ENCODE measurements at regions not wholly inside any gene's neighbourhood (a gene's known extent, or its start where the extent isn't known, plus 50 kb on each side); places are given as distances from the start of the nearest gene placed in this dataset.
"Not testable (repeated sequence)": the region's sequence is repeated elsewhere in the genome, so short reads cannot be mapped to it uniquely, and the experiment has no call there.

DNA sequence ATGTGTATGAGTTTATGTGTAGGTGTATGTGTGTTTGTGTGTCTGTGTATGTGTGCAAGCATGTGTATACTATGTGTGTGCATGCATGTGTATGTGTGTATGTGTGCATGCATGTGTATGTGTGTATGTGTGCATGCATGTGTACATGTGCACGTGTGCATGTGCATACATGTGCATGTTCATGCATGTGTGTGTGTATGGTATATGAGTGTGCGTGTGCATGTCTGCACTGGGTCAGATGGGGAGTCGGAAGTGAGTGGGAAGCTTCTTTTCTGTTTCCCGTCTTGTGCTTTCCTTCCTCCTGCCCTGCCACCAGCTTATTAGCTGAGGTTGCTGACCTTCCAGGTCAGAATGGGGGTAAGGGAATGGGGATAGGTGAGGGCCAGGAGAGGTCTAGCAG, 174.7 kb downstream of the MAP2K4 start:
- 60 to 67% methylated on average over 4 of the region's 4 CpGs for WGBS, 2 experiments
- Histone ChIP-seq H3K27ac (ENCODE audit: insufficient read depth, low read depth, low read length, poor library complexity, severe bottlenecking) (no peak overlapping the region), H3K27me3 (ENCODE audit: control insufficient read depth, insufficient read depth, low read length, poor library complexity, severe bottlenecking) (no peaks in the 10 kb centered on the region), H3K36me3 (ENCODE audit: control insufficient read depth, insufficient read depth, low read length) (no peaks in the 10 kb centered on the region), H3K4me3 (ENCODE audit: insufficient read depth, low read depth, low read length) (no peak overlapping the region), H3K9me3 (ENCODE audit: control insufficient read depth, low read length) (no peaks in the 10 kb centered on the region), H3K4me1 (ENCODE audit: control insufficient read depth, insufficient read depth, low read length) (no peaks in the 10 kb centered on the region)

DNA sequence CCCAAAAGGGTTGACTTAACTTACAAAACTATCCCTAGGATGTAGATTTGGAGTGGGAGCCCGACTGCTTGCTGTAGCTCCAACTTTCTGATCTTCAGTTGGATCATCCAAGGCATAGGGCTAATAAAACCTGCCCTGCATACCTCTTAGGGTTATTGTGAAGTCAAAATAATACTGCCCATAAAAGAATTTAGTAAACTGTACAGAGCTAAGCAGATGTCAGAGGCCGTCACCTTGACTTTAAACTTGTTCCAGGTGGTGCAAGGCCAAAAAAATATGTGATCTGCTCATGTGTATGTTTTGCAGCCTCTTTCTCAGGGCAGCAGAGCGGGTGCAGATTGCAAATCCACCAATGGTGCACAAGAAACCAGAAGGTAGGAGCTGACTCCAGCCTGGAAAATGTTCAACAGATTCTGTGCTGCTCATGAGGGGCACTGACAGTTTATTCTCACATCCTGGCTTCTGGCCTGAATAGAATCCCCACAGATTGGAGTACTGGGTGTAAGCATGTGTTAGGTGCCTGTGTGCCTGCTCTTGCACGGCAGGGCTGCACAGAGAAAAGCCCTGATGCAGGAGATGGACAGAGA, 180.7 kb downstream of the MAP2K4 start:
- no peaks in the 10 kb centered on the region for H3K27me3 ChIP-seq (ENCODE audit: control insufficient read depth, insufficient read depth, low read length, poor library complexity, severe bottlenecking)
- no peaks in the 10 kb centered on the region for H3K9me3 ChIP-seq (ENCODE audit: control insufficient read depth, low read length)
- H3K27ac ChIP-seq (ENCODE audit: insufficient read depth, low read depth, low read length, poor library complexity, severe bottlenecking): no peak overlapping the region
- H3K36me3 ChIP-seq (ENCODE audit: control insufficient read depth, insufficient read depth, low read length): no peaks in the 10 kb centered on the region
- no peak overlapping the region for H3K4me3 ChIP-seq (ENCODE audit: insufficient read depth, low read depth, low read length)
- no peaks in the 10 kb centered on the region for H3K4me1 ChIP-seq (ENCODE audit: control insufficient read depth, insufficient read depth, low read length)
- WGBS, 2 experiments: 93 to 97% methylated on average over 4 of the region's 4 CpGs

DNA sequence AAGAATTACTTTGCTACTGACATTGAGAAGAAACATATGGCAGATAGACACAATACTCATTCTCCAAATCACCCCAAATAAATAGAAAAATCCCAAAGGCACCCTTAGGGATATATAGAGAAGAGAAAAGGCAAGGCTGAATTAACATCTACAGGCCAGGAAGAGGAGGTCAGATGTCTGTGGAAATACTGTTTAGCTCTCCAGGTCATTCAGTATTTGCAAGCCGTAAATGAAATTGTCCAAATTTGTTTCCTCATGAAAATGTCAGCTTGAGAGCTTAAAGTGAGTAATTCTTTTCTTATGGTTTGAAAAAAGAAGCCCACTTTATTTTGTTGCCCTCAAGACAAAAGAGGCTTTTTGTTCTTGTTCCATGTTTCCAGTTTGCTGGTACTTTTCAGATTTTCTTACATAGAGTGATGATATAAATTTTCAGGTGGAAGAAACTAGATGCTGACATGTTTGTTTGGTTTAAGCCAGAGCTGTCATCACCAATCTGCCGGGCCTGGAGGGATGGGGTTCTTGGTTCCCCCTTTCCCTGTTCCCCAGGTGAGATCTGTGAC, 189.0 kb downstream of the MAP2K4 start:
- Histone ChIP-seq H3K36me3 (ENCODE audit: control insufficient read depth, insufficient read depth, low read length) (no peaks in the 10 kb centered on the region), H3K27me3 (ENCODE audit: control insufficient read depth, insufficient read depth, low read length, poor library complexity, severe bottlenecking) (no peaks in the 10 kb centered on the region), H3K9me3 (ENCODE audit: control insufficient read depth, low read length) (no peaks in the 10 kb centered on the region), H3K4me3 (ENCODE audit: insufficient read depth, low read depth, low read length) (no peak overlapping the region), H3K4me1 (ENCODE audit: control insufficient read depth, insufficient read depth, low read length) (no peaks in the 10 kb centered on the region), H3K27ac (ENCODE audit: insufficient read depth, low read depth, low read length, poor library complexity, severe bottlenecking) (no peak overlapping the region)
- 91 to 95% methylated on average over 2 of the region's 2 CpGs for WGBS, 2 experiments

DNA sequence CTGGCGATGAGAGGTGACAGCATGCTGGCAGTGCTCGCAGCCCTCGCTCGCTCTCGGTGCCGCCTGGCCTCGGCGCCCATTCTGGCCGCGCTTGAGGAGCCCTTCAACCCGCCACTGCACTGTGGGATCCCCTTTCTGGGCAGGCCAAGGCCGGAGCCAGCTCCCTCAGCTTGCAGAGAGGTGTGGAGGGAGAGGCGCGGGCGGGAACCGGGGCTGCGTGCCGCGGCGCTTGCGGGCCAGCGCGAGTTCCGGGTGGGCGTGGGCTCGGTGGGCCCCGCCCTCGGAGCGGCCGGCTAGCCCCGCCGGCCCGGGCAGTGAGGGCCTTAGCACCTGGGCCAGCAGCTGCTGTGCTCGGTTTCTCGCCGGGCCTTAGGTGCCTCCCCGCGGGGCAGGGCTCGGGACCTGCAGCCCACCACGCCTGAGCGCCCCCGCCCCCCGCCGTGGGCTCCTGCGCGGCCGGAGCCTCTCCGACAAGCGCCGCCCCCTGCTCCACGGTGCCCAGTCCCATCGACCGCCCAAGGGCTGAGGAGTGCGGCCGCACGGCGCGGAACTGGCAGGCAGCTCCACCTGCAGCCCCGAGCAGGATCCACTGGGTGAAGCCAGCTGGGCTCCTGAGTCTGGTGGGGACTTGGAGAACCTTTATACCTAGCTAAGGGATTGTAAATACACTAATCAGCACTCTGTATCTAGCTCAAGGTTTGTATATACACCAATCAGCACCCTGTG, 200.2 kb downstream of the MAP2K4 start:
- not testable (repeated sequence) for H3K27me3 ChIP-seq (ENCODE audit: control insufficient read depth, insufficient read depth, low read length, poor library complexity, severe bottlenecking); H3K36me3 ChIP-seq (ENCODE audit: control insufficient read depth, insufficient read depth, low read length); H3K4me1 ChIP-seq (ENCODE audit: control insufficient read depth, insufficient read depth, low read length); H3K9me3 ChIP-seq (ENCODE audit: control insufficient read depth, low read length); H3K27ac ChIP-seq (ENCODE audit: insufficient read depth, low read depth, low read length, poor library complexity, severe bottlenecking); H3K4me3 ChIP-seq (ENCODE audit: insufficient read depth, low read depth, low read length)
- 96 to 98% methylated on average over 59 of the region's 59 CpGs for WGBS, 2 experiments

DNA sequence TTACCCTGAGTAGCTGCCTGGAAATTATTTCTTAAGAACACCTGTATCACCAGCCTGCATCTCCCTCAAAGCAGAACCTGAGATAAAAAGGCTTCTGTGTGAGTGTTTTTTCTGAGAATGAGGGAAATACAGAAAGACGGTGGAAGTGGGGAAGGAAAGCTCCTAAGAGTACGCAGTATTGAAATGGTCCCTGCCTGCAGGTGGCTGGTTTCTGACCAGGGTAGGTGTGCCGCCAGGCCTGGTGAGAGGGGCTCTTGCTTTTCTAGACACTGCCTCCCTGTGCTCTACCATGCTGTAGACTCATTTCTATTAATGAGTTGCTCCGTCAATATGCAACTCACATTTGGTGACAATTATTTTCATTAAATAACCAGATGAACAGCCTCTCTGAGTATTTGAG, 201.7 kb downstream of the MAP2K4 start:
- no peak overlapping the region for H3K27ac ChIP-seq (ENCODE audit: insufficient read depth, low read depth, low read length, poor library complexity, severe bottlenecking)
- no peaks in the 10 kb centered on the region for H3K9me3 ChIP-seq (ENCODE audit: control insufficient read depth, low read length)
- no peaks in the 10 kb centered on the region for H3K27me3 ChIP-seq (ENCODE audit: control insufficient read depth, insufficient read depth, low read length, poor library complexity, severe bottlenecking)
- 76 to 85% methylated on average over 4 of the region's 4 CpGs for WGBS, 2 experiments
- H3K36me3 ChIP-seq (ENCODE audit: control insufficient read depth, insufficient read depth, low read length): no peaks in the 10 kb centered on the region
- no peaks in the 10 kb centered on the region for H3K4me1 ChIP-seq (ENCODE audit: control insufficient read depth, insufficient read depth, low read length)
- H3K4me3 ChIP-seq (ENCODE audit: insufficient read depth, low read depth, low read length): no peak overlapping the region

DNA sequence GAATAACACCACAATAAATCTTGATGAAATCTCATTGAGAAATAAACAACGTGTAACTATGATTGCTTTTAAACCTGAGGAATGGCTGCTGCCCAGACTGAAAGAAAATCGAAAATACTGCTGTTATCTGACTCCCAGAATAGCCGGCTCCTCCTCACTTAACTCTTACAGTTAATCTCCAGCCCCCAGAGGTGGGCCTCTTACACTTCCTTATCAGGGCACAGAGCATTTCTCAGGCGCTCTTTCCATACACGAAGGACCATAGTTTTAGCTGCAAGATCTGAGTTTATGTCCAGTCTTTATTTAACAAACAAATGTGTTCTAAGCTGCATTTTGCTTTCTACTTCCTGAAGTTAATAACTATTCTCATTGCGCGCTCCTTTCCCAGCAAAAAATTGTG, 206.9 kb downstream of the MAP2K4 start:
- no peaks in the 10 kb centered on the region for H3K9me3 ChIP-seq (ENCODE audit: control insufficient read depth, low read length)
- H3K27ac ChIP-seq (ENCODE audit: insufficient read depth, low read depth, low read length, poor library complexity, severe bottlenecking): no peak overlapping the region
- WGBS, 2 experiments: 90 to 94% methylated on average over 7 of the region's 7 CpGs
- H3K27me3 ChIP-seq (ENCODE audit: control insufficient read depth, insufficient read depth, low read length, poor library complexity, severe bottlenecking): no peaks in the 10 kb centered on the region
- H3K36me3 ChIP-seq (ENCODE audit: control insufficient read depth, insufficient read depth, low read length): no peaks in the 10 kb centered on the region
- H3K4me1 ChIP-seq (ENCODE audit: control insufficient read depth, insufficient read depth, low read length): no peaks in the 10 kb centered on the region
- no peak overlapping the region for H3K4me3 ChIP-seq (ENCODE audit: insufficient read depth, low read depth, low read length)

DNA sequence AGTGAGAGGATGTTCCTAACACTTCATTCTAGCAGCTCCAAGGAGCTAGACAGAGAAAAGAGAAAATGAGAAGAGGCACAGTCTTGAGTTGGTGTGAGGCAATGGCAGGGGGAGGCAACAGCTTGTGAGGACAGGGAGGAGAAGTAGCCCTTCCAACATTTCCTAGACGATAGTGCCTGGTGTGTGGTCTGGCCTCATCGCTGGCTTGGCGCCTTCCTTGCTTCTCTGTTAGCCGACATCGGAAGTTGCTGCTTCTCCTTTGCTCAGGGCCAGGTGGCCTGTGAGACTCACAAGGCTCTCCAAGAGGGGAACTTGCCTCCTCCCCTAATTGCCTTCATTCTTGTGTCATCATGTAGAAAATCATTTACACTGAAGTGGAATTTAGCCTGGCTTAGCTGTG, 208.7 kb downstream of the MAP2K4 start:
- 93 to 97% methylated on average over 5 of the region's 5 CpGs for WGBS, 2 experiments

DNA sequence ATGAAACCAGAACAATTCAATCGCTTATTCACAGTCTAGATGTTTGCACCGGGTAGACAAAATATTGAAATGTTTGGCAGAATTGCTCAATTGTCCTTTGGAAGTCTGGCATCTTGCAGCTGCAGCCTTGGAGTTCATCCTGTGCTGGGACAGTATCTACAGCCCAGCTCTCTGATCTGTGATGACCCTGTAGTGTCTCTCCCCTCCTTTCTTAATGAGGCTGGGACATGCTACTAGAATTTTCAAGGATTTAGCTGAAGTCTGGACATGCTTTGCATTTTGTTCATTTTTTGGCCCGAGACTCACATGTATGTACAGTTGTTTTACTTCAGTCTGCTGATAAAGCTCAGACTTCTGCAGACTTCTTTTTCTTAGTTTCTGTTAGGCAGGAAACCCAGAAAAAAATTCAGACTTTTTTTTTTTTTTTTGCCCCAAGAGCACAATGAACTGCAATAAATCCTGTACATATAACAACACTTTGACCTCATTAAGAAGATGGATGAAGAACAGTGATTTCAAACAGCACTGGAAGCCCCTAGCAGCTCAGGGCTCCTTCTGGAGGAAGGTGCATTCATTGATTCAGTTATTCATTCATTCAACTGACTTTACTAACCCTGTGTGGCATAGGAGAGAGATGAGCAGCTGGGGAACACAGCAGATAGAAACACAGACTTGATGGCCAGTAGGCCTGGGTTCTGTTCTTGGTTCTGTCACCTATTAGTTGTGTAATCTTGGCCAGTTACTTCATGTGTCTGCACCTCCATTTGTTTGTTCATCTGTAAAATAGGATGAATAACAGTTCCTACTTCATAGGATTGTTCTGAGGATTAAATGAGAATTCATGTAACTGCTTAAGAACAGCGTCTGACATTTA, 210.0 kb downstream of the MAP2K4 start:
- Histone ChIP-seq H3K27ac (ENCODE audit: insufficient read depth, low read depth, low read length, poor library complexity, severe bottlenecking) (no peak overlapping the region), H3K9me3 (ENCODE audit: control insufficient read depth, low read length) (no peaks in the 10 kb centered on the region), H3K36me3 (ENCODE audit: control insufficient read depth, insufficient read depth, low read length) (no peaks in the 10 kb centered on the region), H3K4me3 (ENCODE audit: insufficient read depth, low read depth, low read length) (no peak overlapping the region), H3K4me1 (ENCODE audit: control insufficient read depth, insufficient read depth, low read length) (no peaks in the 10 kb centered on the region), H3K27me3 (ENCODE audit: control insufficient read depth, insufficient read depth, low read length, poor library complexity, severe bottlenecking) (no peaks in the 10 kb centered on the region)
- 88 to 95% methylated on average over 4 of the region's 4 CpGs for WGBS, 2 experiments

More for the DNA sequence above, 208.7 kb downstream of the MAP2K4 start:
- Histone ChIP-seq H3K4me3 (ENCODE audit: insufficient read depth, low read depth, low read length) (no peak overlapping the region), H3K4me1 (ENCODE audit: control insufficient read depth, insufficient read depth, low read length) (no peaks in the 10 kb centered on the region), H3K9me3 (ENCODE audit: control insufficient read depth, low read length) (no peaks in the 10 kb centered on the region), H3K27ac (ENCODE audit: insufficient read depth, low read depth, low read length, poor library complexity, severe bottlenecking) (no peak overlapping the region), H3K27me3 (ENCODE audit: control insufficient read depth, insufficient read depth, low read length, poor library complexity, severe bottlenecking) (no peaks in the 10 kb centered on the region), H3K36me3 (ENCODE audit: control insufficient read depth, insufficient read depth, low read length) (no peaks in the 10 kb centered on the region)

DNA sequence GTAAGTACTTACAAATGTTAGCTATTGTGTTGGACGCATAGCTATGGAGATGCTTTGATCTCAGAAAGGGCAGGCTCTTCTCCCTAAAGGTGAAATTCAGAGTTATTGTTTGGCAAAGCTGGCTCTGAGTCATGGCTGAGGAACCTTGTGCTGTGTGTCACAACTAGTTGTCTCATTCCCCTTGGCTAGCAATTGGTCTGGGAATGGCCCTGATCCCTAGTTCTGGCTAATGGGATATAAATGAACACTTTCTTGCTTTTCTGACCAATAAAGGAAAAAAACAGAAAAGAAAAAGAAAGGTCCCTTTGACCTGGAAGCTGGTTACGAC, 210.6 kb downstream of the MAP2K4 start:
- Histone ChIP-seq H3K27me3 (ENCODE audit: control insufficient read depth, insufficient read depth, low read length, poor library complexity, severe bottlenecking) (no peaks in the 10 kb centered on the region), H3K4me1 (ENCODE audit: control insufficient read depth, insufficient read depth, low read length) (no peaks in the 10 kb centered on the region), H3K36me3 (ENCODE audit: control insufficient read depth, insufficient read depth, low read length) (no peaks in the 10 kb centered on the region), H3K27ac (ENCODE audit: insufficient read depth, low read depth, low read length, poor library complexity, severe bottlenecking) (no peak overlapping the region), H3K4me3 (ENCODE audit: insufficient read depth, low read depth, low read length) (no peak overlapping the region), H3K9me3 (ENCODE audit: control insufficient read depth, low read length) (no peaks in the 10 kb centered on the region)
- WGBS, 2 experiments: 92 to 95% methylated on average over 2 of the region's 2 CpGs

DNA sequence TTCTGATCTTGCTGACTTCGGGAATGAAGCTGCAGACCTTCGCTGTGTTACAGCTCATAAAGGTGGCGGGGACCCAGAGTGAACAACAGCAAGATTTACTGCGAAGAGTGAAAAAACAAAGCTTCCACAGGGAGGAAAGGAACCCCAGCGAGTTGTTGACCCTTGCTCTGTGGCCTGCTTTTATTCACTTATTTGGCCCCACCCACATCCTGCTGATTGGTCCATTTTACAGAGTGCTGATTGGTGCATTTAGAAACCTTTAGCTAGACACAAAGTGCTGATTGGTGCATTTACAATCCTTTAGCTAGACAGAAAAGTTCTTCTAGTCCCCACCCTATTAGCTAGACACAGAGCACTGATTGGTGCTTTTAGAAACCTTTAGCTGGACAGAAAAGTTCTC, 218.3 kb downstream of the MAP2K4 start:
- H3K36me3 ChIP-seq (ENCODE audit: control insufficient read depth, insufficient read depth, low read length); H3K27me3 ChIP-seq (ENCODE audit: control insufficient read depth, insufficient read depth, low read length, poor library complexity, severe bottlenecking); H3K4me1 ChIP-seq (ENCODE audit: control insufficient read depth, insufficient read depth, low read length); H3K4me3 ChIP-seq (ENCODE audit: insufficient read depth, low read depth, low read length); H3K27ac ChIP-seq (ENCODE audit: insufficient read depth, low read depth, low read length, poor library complexity, severe bottlenecking); H3K9me3 ChIP-seq (ENCODE audit: control insufficient read depth, low read length): not testable (repeated sequence)
- 93 to 94% methylated on average over 5 of the region's 5 CpGs for WGBS, 2 experiments

Data from ectodermal cell (in vitro differentiated cells).